ENCODE measurements at regions not wholly inside any gene's neighbourhood (a gene's known extent, or its start where the extent isn't known, plus 50 kb on each side); places are given as distances from the start of the nearest gene placed in this dataset.
"Not testable (repeated sequence)": the region's sequence is repeated elsewhere in the genome, so short reads cannot be mapped to it uniquely, and the experiment has no call there.

DNA sequence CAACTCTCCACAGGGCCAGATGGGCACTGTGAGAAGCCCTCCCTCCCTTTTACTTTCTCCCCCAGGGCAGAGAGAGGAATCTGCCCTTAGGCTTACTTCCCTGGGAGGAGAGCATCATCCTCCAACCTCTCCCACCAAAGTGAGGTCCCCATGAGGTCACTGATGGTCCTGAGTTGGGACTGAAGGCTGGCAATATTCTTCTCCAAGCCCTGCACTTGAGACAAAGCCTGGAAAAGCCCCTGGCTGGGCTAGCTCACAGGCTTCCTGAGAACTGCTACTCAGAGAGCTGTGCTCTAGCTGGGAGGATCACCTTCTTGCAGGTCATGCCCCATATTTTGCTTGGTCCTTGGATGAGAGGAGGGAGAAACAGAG, 110.0 kb upstream of the MEF2A start:
- no peak for DNase-seq (ENCODE audit: low read depth, low spot score)

DNA sequence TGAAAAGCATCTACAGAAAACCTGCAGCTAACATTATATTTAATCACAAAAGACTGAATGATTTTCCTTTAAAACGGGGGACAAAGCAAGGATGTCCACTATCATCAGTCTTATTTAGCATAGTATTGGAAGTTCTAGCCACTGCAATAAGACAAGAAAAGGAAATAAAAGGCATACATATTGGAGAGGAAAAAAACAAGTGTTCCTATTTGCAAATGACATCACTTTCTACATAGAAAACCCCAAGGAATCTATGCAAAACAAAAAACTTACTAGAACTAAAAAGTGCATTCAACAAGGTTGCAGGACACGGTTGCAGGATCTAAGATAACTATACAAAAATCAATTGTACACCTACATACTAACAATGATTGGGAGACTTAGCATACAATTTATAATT, 101.6 kb upstream of the MEF2A start:
- no peak for DNase-seq (ENCODE audit: low read depth, low spot score)

DNA sequence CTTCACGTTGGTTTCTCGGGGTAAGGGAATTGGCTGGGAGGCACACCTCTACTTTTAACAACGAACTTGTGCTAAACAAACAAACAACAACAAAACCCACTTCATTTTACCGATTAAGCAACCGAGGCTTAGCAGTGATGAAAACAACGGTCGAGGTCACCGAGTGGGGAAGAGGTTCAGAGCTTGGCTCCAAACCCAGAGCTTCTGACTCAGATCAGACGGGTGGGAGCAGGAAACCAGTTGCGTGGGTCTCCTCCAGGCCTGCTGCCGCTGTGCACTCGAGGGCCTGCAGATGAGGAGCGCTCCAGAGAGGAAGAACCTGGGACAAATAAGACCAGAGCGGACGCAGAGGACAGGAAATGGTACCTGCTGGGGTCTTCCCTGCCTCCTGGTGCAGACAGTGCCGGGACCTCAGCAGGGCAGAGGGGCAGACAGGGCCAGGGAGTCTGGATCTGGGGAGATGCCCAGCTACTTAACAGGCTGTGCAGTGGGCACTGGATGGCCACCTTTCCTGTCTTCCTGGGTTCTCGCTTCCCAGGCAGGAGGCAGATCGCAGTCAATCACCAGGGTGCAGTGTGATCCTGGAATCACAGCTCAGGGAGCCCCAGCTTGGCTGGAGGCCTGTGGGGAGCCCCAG, 99.0 kb upstream of the MEF2A start:
- DNase-seq (ENCODE audit: low read depth, low spot score), result no peak

DNA sequence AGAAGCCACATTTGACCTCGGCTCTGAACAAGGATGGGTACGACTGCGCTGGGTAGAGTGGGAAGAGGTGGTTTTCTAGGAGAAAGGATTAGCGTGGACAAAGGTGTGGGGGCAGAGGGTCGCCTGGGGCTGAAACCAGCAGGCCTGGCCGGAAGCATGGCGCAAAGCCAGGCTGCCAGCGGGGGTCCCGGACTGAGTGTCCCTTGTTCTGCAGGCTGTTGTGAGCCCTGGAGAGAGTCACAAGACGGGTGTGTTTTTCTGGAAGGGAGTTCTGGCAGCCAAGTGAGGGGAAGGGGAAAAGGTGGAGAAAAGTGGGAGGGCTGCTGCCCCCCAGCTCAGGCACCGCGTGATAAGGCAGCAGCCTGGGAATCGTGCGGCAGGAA, 98.5 kb upstream of the MEF2A start:
- no peak for DNase-seq (ENCODE audit: low read depth, low spot score)

DNA sequence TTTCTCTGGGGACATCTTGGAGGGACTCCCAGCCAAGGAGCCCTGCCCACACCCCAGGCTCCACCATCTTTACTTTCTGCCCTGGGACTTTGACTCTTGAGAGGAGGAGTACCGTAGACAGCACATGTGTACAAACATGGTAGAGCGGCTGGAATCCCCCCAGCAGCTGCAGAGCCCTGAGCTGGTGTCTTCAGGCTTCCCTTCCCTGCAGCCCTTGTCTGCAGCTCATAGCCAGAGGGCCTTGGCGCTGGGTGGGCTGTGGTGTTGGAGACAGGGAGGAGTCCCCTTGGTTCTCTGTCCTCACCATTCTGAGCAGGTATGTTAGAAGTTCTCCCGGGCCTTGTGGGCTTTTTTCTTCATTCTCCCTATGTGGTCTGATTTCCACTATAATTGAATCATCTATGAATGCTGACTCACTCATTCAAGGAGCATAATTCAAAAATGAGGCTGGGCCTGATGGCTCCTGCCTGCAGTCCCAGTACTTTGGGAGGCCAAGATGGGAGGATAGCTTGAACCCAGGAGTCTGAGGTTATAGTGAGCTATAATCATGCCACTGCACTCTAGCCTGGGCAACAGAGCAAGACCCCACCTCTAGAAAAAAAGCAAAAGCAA, 97.8 kb upstream of the MEF2A start:
- DNase-seq (ENCODE audit: low read depth, low spot score), result no peak

DNA sequence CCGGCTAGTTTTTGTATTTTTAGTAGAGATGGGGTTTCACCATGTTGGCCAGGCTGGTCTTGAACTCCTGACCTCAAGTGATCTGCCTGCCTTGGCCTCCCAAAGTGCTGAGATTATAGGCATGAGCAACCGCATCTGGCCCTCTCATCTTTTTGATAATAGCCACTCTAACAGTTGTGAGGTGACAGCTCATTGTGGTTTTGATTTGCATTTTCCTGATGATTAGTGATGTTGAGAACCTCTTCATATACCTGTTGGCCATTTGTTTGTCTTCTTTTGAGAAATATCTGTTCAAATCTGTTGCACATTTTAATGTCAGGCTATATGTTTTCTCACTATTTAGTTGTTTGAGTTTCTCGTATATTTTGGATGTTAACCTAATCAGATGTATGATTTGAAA, 95.6 kb upstream of the MEF2A start:
- not testable (repeated sequence) for DNase-seq (ENCODE audit: low read depth, low spot score)

DNA sequence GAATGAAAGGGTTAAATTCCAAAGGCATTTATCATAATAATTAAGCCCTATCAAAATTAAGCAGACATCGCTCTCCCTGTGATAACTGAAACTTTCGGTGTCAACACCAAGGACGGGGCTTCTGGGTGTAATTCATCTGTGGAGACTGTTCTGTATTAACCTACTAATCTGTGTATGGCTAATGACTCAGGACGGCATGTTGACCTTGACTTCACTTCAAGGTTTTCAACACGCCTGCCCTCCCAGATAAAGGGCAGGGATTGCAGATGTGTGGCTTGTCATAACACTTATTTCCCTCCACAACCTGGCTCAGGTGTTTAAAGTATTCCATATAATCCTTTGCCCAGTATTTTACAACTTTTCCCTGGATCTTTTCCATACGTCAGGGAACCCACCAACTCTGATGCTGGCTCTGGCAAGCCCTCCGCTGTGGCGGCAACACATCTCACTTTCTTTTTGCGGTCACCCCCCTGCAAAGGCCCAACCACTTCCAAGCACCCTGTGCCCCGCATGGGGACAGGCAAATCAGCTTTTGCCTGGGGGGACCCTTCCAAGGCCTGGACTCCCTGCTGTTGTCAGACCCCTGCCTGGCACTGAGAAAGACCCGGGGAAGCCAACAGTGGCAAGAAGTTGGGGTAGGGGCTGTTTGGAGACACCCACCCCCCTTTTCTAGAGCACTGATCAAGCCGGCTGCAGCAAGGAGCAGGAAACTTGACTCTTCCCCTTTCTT, 93.2 kb upstream of the MEF2A start:
- DNase-seq (ENCODE audit: low read depth, low spot score), result no peak

DNA sequence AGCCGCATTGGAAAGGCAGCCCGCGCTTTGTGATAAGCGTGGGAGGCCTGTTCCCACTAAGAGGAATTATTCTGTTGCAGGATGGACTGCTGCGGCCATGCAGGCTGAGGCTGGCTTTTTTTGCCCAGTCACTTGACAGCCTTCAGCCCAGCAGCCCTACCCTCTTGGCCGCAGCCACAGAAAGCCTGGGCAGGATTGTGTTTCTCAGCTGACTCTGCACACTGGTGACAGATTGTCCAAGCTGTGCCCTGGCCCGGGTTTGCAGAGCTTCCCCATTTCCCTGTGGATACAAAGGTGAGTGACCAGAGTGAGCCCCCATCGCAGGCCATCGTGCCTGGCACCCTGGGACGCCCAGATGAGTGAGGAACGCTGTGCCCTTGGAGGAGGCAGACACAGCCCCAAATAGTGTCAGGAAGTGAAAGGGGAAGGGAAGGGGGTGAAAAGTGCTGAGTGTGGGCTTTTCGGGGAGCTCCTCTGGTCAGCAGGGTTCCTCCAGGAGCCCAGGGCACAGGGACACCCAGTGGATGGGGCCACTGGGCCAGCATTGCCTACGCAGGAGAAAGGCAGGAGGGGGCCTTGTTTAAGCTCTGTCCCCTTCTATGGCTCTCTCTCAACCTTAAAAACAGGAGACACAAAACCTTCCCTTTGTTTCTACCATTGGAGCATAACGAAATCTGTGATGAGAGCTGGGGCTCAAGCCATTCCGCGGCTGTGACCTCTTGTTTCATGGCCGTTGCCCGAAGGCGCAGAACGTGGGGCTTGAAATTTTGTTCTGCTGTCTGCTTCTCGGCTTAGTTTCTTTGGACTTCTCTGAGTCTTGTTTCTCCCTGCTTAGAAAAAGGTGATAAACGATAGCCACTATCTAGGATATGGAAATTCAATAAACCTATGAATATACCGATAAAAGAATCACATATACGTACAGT, 91.5 kb upstream of the MEF2A start:
- DNase-seq (ENCODE audit: low read depth, low spot score), result no peak

DNA sequence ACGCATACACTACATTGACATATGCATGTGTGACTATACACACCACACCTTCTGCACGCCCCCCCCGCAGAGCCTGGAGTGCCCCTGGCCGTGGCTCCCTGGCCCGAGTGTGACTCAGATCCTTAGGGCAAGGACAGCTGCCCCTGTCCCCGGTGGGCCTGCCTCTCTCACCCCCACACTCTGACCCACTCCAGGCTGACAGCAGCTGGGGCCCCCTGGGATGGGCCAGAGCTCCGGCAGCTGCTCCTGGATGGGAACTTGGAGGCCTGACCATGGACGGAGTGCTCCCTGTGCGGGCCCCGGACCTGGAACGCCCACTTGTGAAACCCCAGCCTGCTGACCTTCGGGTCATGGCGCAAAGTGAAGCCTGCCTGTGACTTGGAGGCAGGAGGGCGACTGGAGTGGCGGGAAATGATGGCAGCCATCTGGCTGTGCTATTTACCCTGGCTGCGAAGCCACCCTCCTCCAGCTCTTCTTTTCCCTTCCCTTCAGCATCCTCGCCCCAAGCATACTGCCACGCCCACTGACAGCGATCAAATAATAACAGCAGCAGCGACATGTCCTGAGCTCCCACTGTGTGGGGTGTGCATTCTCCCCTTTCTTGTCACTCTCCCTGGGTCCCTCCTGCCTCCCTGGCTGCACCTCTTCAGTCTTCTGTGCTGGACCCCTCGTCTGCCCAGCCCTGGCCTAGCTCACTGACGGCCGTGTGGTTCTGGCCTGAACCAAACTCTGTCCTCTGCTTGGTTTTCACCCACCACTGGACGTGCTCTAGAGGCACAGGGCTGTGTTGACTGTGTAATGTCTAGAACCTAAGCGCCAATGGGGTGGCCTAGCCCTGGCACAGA, 90.7 kb upstream of the MEF2A start:
- DNase-seq (ENCODE audit: low read depth, low spot score), result no peak

DNA sequence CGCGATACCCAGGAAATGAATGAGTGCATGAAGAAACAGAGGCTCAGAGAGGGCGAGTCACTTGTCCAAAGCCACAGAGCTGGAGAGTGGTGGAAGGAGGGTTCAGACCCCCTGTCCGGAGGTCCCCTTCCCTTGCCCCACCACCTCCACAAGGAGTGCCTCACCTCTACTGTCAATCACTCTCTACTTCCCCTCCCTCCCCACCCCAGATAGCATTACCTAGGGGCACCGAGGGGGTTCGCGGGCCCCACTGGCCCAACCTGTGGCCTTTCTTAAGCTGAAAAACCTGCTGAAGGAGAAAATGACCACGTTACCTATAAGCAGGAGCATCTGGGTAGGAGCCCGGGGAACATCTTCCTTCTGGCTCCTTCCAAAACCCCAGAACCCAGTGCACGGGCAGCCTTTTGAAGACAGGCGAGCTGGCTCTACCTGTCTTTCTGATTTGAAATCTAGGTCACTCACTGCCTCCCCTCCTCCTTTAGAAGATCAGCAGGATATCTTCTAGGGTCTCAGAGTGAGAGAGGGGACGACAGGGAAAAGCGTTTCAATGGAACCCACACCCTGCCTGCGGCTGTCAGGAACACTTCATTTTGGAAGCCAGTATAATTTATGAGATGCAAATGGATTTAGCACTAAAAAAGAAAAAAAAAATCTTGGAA, 89.9 kb upstream of the MEF2A start:
- no peak for DNase-seq (ENCODE audit: low read depth, low spot score)

DNA sequence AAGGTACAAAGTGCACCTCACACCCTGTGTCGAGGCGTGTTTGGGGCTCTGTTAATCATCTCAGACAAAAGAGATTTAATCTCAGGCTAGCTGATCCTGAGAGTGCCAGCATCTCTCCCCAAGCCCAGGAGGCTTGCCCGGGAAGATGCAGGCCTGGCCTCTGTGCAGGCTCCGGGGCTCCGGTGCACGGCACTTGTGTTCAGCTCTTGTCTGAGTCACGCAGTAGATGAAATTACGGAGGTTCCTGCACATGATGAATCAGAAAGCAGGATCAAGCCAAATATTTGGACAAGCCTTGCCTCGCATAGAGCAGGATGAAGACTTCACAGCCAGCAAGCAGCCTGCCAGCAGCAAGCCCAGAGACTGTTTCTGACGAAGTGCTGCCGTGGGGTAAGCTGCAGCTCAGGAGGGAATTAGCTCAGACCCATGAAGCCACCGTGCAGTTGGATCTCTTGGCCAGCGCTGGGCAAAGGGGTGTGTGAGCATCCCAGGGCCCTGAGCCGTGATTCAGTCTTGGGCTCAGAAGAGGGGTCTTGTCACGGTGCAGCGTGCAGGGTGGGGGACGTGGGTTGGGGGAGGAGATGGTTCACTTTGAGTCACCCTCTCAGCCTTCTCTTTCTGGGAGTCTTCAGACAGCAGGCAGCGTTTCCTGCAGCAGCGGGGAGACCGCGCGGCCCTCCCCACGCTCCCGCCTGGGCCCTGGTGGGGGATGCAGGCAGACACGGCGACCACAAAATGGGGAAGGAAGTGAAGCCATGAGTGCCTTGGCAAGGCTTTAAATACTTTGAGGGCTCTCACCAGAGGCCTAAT, 89.2 kb upstream of the MEF2A start:
- peak; percentile 80 for DNase-seq (ENCODE audit: low read depth, low spot score)

DNA sequence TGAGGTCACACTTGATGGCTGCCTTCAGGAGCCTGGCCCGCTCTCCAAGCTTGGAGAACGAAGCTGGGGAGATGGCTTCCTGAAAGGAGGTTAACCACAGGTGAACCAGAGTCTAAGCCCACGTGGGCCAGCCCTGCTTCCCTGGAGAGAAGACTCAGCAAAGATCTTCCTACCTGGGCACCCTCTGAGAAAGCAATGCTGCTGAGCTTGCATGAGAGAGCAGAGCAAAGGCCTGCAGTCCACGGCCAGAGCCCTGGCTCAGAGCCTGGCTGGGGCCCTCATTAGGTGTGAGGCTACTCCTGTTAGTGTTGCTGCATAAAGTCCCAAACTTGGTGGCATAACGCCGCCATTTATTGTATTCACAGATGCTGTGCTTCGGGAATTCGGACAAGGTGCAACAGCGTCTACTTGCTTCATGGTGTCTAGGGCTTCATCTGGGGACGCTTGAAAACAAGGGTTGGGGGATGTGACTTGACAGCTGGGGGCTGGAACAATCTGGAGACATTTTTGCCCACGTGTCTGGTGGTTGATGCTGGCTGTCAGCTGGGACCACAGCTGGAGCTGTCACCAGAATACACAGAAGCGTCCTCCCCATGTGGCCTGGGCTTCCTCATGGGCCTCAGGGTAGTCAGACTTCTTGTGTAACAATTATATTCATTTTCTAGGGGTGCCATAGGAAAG, 87.9 kb upstream of the MEF2A start:
- no peak for DNase-seq (ENCODE audit: low read depth, low spot score)

DNA sequence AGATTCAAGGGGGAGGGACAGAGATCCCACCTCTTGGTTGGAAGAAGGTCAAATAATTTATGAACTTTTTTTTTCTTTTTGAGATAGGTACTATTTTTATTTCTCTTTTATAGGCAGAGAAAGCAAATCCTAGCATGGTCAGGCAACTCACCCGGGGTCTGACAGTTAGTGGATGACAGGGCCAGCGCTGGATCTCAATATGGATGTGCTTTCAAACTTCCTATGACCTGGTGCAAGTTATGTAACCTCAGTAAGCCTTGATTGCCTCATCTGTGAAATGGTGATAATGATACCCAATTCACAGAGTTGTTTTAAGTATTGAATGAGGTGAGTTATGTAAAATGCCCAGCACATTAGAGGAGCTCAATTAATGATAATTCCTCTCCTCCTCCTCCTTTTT, 86.8 kb upstream of the MEF2A start:
- no peak for DNase-seq (ENCODE audit: low read depth, low spot score)

DNA sequence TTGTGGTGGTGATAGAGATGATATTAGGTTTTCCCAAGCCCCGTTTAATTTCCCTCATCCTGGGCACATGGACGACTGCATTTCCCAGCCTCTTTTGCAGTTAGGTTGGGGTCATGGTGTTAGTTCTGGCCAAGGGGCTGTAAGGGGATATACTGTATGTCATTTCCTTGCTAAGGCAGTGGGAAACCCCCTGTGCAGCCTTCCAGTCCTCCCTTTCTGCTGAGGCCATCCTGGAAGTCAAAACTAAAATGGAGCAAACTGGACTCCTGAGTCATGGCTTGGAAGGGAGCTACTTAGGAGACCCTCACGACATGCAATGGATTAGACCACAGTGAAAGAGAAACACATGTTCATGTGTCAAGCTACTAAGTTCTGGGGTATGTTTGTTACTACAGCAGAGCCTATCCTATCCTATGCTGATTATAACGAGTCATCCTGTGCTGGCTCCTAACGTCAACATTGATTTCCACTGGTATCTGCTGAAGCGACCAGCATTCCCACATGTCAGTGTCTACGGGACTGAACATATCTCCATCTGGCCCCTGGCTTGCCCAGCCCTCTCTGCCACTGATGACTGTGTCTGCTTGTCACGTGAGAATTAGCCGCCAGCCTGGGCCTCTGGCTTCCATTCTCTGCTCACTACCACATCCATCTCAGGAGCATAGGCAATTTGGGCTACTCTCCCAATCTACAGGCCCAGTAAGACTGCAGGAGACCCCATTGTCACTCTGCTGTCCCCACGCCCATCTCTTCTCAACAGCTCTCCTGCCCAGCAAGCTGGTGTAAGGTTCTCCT, 85.6 kb upstream of the MEF2A start:
- no peak for DNase-seq (ENCODE audit: low read depth, low spot score)

DNA sequence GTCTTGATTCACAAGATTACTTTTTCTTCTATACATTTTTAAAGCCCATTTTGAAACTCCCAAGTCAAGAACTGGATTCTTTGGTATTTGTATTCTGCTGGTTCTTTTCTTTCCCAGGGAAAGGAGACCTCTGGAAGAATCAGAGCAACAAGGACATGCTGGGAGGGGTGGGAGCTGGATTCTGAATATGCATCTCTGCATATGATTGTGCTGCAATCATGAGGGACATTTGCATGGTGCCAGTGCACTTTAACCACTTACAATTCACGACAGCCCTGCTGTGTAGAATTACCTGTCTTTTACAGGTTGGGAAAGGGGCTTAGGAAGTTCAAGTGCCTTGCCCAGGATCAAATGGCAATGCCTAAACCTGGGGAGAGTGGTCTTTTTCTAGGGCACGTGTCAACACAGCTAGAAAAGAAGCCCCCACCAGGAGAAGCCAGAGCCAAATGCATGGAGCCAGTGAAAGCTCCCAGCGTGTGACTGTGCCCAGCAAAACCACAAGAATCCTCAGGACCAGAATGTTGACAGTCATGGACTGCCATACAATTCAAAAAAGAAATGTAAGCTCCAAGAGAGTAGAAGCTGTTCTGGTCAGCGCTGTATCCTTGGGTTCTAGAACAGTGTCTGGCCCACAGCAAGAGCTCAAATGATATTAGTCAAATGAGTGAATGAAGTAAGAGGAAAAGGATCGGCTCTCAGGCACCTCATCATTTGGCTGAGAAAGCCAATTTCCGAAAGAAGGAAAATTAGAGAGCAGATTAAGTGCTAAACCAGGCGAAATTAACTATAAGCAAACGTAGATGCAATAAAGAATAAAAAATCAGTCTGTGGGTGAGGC, 84.5 kb upstream of the MEF2A start:
- DNase-seq (ENCODE audit: low read depth, low spot score), result no peak

DNA sequence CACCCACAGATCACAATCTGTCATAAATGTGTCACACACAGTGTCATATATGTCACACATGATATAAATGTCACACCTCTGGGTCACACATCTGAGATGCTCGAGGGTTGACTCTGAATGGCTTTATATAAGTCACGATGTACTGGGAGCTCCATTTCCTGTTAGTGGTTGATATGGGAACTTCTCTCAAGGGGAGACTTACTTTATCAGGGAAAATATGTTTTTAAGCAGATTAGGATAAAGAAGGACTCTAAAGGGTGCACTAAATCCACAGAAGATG, 83.9 kb upstream of the MEF2A start:
- DNase-seq (ENCODE audit: low read depth, low spot score), result no peak

DNA sequence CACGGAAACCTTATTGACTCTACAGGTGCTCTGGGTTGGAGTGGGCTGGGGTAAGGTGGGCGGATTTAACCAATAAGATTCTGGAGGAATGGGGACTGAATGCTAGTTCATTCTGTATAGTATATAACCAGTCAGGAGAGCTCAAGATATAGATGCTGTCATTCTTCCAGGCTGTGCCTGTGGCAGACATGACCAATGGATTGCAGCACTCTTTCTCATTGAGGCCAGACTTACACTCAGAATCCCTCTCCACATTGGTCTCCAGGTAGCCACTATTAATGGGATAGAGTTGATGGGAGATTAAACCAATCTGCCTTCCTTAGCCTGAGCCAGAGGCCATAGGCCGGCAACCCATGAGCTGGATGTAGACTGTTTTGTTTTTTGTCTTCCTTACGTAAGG, 82.8 kb upstream of the MEF2A start:
- no peak for DNase-seq (ENCODE audit: low read depth, low spot score)

Data from smooth muscle cell of the brain vasculature (primary cell).